ENCODE measurements at regions not wholly inside any gene's neighbourhood (a gene's known extent, or its start where the extent isn't known, plus 50 kb on each side); places are given as distances from the start of the nearest gene placed in this dataset.

GRCh38 chr11:69566001-69566400, 75.0 kb upstream of the CCND1 start:
- Histone ChIP-seq H3K27ac (ENCODE audit: insufficient read depth, low read length) (no peak overlapping the region), H2AK5ac (ENCODE audit: low read depth, low read length) (no peak overlapping the region; the same call in 1 of the 2 replicates), H3K9me1 (ENCODE audit: insufficient read depth, low read length) (peaks cover 14% of the 10 kb centered on the region), H4K20me1 (ENCODE audit: insufficient read depth, low read length) (no peaks in the 10 kb centered on the region), H3K4me1 (ENCODE audit: control insufficient read depth, insufficient read depth, low read length) (peaks cover 10% of the 10 kb centered on the region), H3K4me2 (ENCODE audit: low read depth, low read length) (no peak overlapping the region), H3K14ac (replicated peaks; ENCODE audit: low read depth, low read length) (no peak overlapping the region), H3K23ac (ENCODE audit: low read depth, low read length) (no peak overlapping the region), H3K4me3 (ENCODE audit: insufficient read depth, low read depth, low read length) (no peak overlapping the region), H4K8ac (ENCODE audit: low read depth in 2 of 2, low read length in 2 of 2) (no peak overlapping the region), H2AFZ (replicated peaks; ENCODE audit: low read length, poor library complexity) (no peak overlapping the region), H2AK9ac (replicated peaks; ENCODE audit: low read depth, low read length, poor library complexity) (no peak overlapping the region), H4K5ac (ENCODE audit: low read depth, low read length) (no peak overlapping the region), H2BK120ac (ENCODE audit: low read depth, low read length) (no peak overlapping the region), H3K9ac (ENCODE audit: low read depth, low read length) (no peak overlapping the region), H3K27me3 (ENCODE audit: control insufficient read depth, insufficient read depth, low read length) (peaks cover 3% of the 10 kb centered on the region; the same call in 1 of the 2 replicates), H3K36me3 (ENCODE audit: control insufficient read depth, insufficient read depth, low read length) (no peaks in the 10 kb centered on the region), H3K9me3 (ENCODE audit: control insufficient read depth, insufficient read depth, low read length) (peaks cover 2% of the 10 kb centered on the region; the same call in 1 of the 2 replicates), H4K91ac (ENCODE audit: insufficient read depth, low read depth, low read length) (no peak overlapping the region), H3K4ac (ENCODE audit: low read depth, low read length) (no peak overlapping the region), H3K56ac (ENCODE audit: extremely low read depth, insufficient read depth, low read length) (no peak overlapping the region), H2BK15ac (ENCODE audit: low read depth, low read length) (no peak overlapping the region), H2BK20ac (ENCODE audit: low read depth, low read length) (no peak overlapping the region), H2BK5ac (ENCODE audit: low read depth, low read length, poor library complexity, severe bottlenecking) (no peak overlapping the region), H3K79me1 (ENCODE audit: low read depth in 1 of 2, low read length in 2 of 2) (no peaks in the 10 kb centered on the region), H3K18ac (ENCODE audit: low read depth, low read length) (no peak overlapping the region)
- no CpG with 5 or more reads among the region's 3 CpGs for WGBS, 2 experiments (ENCODE audit: extremely low coverage in 2 of 2, insufficient read length in 1 of 2)
- ATAC-seq (ENCODE audit: low read depth) (no peak), DNase-seq (no peak)
- CTCF ChIA-PET, result no interaction called here
- intact Hi-C loops (cut with micrococcal nuclease), result no loop called here
- BruUV-seq (replicated peaks), result no TSS peak
- dilution Hi-C loops (cut with HindIII; ENCODE audit: low sequenced_read_pairs, unreplicated experiment), result no loop called here
- POLR2A ChIA-PET (ENCODE audit: unreplicated experiment), result no interaction called here
- TF ChIP-seq BHLHE40 (IDR thresholded peaks at IDR 0.05; ENCODE audit: low read depth, low read length) (no peak), MAFK (IDR thresholded peaks at IDR 0.05; ENCODE audit: low read depth, low read length) (no peak), USF2 (IDR thresholded peaks at IDR 0.05; ENCODE audit: low read depth, low read length) (no peak), NFE2L2 (IDR thresholded peaks at IDR 0.05; ENCODE audit: low read depth, low read length) (no peak), RCOR1 (IDR thresholded peaks at IDR 0.05; ENCODE audit: insufficient replicate concordance, low read length) (no peak), POLR2A (IDR thresholded peaks at IDR 0.05; ENCODE audit: low read depth, low read length) (no peak), CEBPB (IDR thresholded peaks at IDR 0.05; ENCODE audit: low read depth, low read length) (no peak), CHD1 (IDR thresholded peaks at IDR 0.05; ENCODE audit: low read depth, low read length) (no peak), CTCF (conservative IDR thresholded peaks at IDR 0.05; ENCODE audit: low read depth, low read length) (no peak), RFX5 (IDR thresholded peaks at IDR 0.05; ENCODE audit: low read depth, low read length) (no peak)
- in situ Hi-C loops (cut with MboI; ENCODE audit: low sequenced_read_pairs), result no loop called here

All from IMR-90 (cell line).